NCI-H1105 (cell line): ENCODE measurements at regions not wholly inside any gene's neighbourhood (a gene's known extent, or its start where the extent isn't known, plus 50 kb on each side); places are given as distances from the start of the nearest gene placed in this dataset.
A peak's percentile ranks its signal among the peaks of the same experiment; 100 is the strongest.

Source experiments
- DNase-seq: peaks from one replicate; lab custom pipeline; 2025; lab: John Stamatoyannopoulos, UW

GRCh38 chr12:100741084-100741711 lies 53.4 kb upstream of the ANO4 start:
- peak; percentile 39 for DNase-seq

GRCh38 chr12:100743060-100743459 lies 51.5 kb upstream of the ANO4 start:
- DNase-seq = no peak
